Testis (tissue), 2 donors: ENCODE measurements at regions not wholly inside any gene's neighbourhood (a gene's known extent, or its start where the extent isn't known, plus 50 kb on each side); places are given as distances from the start of the nearest gene placed in this dataset.

Experiments
- POLR2A ChIP-seq: fragments of 450-650 bp; IDR thresholded peaks from one replicate; pipeline ENCODE4 v1.6.1; 2017; ENCODE audit warnings: antibody characterized with exemption, mild to moderate bottlenecking, moderate library complexity
- TF ChIP-seq, protein P1 (sequence below), 3 experiments: fragments of 450-650 bp in 2 of 3; fragments of 200-600 bp in 1 of 3; sonication (generic) in 1 of 3; IDR thresholded peaks; one replicate each; pipeline ENCODE4 v1.5.1; 2016 to 2019; ENCODE audit warnings: antibody characterized with exemption in 3 of 3, mild to moderate bottlenecking in 2 of 3, moderate library complexity in 1 of 3

DNA sequence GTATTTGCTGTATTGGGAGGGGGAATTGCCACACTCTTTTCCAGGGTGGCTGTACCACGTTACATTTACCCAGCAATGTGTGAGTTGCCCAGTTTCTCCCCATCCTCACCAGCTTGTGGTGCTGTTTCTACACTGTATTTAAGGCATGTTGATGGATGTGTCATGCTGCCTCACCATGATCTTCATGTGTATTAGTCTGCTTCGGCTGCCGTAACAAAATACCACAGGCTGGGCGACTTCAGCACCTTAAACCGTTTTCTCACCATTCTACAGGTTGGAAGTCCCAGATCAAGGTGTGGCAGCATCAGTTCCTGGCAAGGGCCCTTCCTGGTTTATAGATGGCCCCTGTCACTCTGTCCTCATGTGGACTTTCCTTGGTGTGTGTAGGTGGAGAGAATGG lies 169.7 kb downstream of the IGLL1 start:
- TF ChIP-seq, protein P1, sequence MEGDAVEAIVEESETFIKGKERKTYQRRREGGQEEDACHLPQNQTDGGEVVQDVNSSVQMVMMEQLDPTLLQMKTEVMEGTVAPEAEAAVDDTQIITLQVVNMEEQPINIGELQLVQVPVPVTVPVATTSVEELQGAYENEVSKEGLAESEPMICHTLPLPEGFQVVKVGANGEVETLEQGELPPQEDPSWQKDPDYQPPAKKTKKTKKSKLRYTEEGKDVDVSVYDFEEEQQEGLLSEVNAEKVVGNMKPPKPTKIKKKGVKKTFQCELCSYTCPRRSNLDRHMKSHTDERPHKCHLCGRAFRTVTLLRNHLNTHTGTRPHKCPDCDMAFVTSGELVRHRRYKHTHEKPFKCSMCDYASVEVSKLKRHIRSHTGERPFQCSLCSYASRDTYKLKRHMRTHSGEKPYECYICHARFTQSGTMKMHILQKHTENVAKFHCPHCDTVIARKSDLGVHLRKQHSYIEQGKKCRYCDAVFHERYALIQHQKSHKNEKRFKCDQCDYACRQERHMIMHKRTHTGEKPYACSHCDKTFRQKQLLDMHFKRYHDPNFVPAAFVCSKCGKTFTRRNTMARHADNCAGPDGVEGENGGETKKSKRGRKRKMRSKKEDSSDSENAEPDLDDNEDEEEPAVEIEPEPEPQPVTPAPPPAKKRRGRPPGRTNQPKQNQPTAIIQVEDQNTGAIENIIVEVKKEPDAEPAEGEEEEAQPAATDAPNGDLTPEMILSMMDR (IDR thresholded peaks at IDR 0.05) = no peak
- no peak for TF ChIP-seq POLR2A
